22Rv1 (cell line): ENCODE measurements at regions not wholly inside any gene's neighbourhood (a gene's known extent, or its start where the extent isn't known, plus 50 kb on each side); places are given as distances from the start of the nearest gene placed in this dataset.

Experiments used
- CTCF ChIP-seq: fragments of 450-650 bp; IDR thresholded peaks from 2 replicates; pipeline ENCODE4 v1.5.1; 2017; ENCODE audit warnings: mild to moderate bottlenecking
- ZFX ChIP-seq: fragments of 450-650 bp; IDR thresholded peaks from 2 replicates; pipeline ENCODE4 v1.6.1; 2017; ENCODE audit warnings: antibody characterized with exemption, borderline replicate concordance

- TF ChIP-seq CTCF (no peak), ZFX (no peak)
These were observed 470.1 kb upstream of the B3GAT1 start for GRCh38 chr11:134882141-134882540.
